ENCODE measurements at regions not wholly inside any gene's neighbourhood (a gene's known extent, or its start where the extent isn't known, plus 50 kb on each side); places are given as distances from the start of the nearest gene placed in this dataset.

DNA sequence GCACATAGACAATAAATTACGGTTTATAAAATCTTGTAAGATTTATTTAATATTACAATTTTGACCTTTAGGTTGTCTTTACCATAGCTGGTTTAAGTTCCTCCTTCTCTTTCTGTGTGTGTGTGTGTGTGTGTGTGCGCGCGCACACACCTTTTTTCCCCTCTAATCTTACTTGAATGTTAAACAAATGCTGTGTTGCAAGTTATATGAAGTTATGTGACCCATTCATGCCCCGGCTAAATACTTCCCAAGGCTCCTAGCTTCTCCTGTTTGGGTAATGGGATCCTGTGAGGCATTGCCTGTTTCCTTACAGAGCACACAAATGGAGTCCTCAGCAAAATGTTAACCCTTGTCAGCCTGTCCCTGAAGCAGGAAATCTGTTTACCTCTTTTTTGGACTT, 125.6 kb upstream of the ZNF608 start:
- H3K4me1 ChIP-seq (replicated peaks in 1 of 2) = peaks cover 24 to 47% of the 10 kb centered on the region in 2 donors
- WGBS, 4 donors = 90 to 97% (median 95%) methylated on average over 5 of the region's 5 CpGs
- intact Hi-C loops (cut with DNase I) = no loop called here

GRCh38 chr5:124872615-124873014, 126.2 kb upstream of the ZNF608 start:
- WGBS, 4 donors = 67 to 80% (median 72%) methylated on average over 2 of the region's 2 CpGs
- intact Hi-C loops (cut with DNase I) = no loop called here
- peaks cover 24 to 42% of the 10 kb centered on the region in 2 donors for H3K4me1 ChIP-seq (replicated peaks in 1 of 2)

More for the DNA sequence above, 125.6 kb upstream of the ZNF608 start:
- no peak for DNase-seq
- H3K36me3 ChIP-seq (replicated peaks in 1 of 2) = no peaks in the 10 kb centered on the region
- H3K9me3 ChIP-seq (replicated peaks in 1 of 3) = no peaks in the 10 kb centered on the region
- TF ChIP-seq POLR2A (IDR thresholded peaks at IDR 0.05) = no peak
- TF ChIP-seq, protein P1, sequence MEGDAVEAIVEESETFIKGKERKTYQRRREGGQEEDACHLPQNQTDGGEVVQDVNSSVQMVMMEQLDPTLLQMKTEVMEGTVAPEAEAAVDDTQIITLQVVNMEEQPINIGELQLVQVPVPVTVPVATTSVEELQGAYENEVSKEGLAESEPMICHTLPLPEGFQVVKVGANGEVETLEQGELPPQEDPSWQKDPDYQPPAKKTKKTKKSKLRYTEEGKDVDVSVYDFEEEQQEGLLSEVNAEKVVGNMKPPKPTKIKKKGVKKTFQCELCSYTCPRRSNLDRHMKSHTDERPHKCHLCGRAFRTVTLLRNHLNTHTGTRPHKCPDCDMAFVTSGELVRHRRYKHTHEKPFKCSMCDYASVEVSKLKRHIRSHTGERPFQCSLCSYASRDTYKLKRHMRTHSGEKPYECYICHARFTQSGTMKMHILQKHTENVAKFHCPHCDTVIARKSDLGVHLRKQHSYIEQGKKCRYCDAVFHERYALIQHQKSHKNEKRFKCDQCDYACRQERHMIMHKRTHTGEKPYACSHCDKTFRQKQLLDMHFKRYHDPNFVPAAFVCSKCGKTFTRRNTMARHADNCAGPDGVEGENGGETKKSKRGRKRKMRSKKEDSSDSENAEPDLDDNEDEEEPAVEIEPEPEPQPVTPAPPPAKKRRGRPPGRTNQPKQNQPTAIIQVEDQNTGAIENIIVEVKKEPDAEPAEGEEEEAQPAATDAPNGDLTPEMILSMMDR (IDR thresholded peaks at IDR 0.05) = no peak
- no peak overlapping the region for H3K27ac ChIP-seq
- no peak overlapping the region for H3K4me3 ChIP-seq
- H3K27me3 ChIP-seq = no peaks in the 10 kb centered on the region

GRCh38 chr5:124873188-124873587, 126.7 kb upstream of the ZNF608 start:
- Histone ChIP-seq H3K4me1 (replicated peaks in 1 of 2) (peaks cover 24 to 38% of the 10 kb centered on the region in 2 donors), H3K27ac (no peak overlapping the region), H3K36me3 (replicated peaks in 1 of 2) (no peaks in the 10 kb centered on the region), H3K27me3 (no peaks in the 10 kb centered on the region), H3K9me3 (replicated peaks in 1 of 3) (no peaks in the 10 kb centered on the region), H3K4me3 (no peak overlapping the region)
- TF ChIP-seq, protein P1 (IDR thresholded peaks at IDR 0.05) = no peak
- intact Hi-C loops (cut with DNase I) = no loop called here
- DNase-seq = no peak

More at GRCh38 chr5:124872615-124873014, 126.2 kb upstream of the ZNF608 start:
- Histone ChIP-seq H3K27ac (no peak overlapping the region), H3K36me3 (replicated peaks in 1 of 2) (no peaks in the 10 kb centered on the region), H3K4me3 (no peak overlapping the region), H3K27me3 (no peaks in the 10 kb centered on the region), H3K9me3 (replicated peaks in 1 of 3) (no peaks in the 10 kb centered on the region)
- TF ChIP-seq, protein P1 (IDR thresholded peaks at IDR 0.05) = no peak
- no peak for TF ChIP-seq POLR2A (IDR thresholded peaks at IDR 0.05)
- DNase-seq = no peak

DNA sequence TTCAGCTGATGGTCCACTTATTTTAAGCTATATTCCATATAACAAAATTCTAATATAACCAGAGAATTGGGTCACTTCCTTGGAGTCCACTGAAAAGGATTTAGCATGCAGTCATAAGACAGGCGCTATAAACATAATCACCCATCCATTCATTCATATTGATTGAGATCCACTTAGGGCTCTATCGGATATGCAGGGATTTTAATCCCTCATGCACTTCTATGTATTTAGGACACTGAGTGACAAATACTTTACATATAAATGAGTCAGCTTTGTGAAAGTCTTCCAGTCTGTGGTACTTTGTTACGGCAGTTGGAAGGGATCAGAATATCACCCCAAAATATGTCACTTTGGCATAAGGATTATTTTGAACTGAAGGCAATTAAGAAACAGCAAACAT, 127.3 kb upstream of the ZNF608 start:
- Histone ChIP-seq H3K4me3 (no peak overlapping the region), H3K36me3 (replicated peaks in 1 of 2) (no peaks in the 10 kb centered on the region), H3K27ac (no peak overlapping the region), H3K27me3 (no peaks in the 10 kb centered on the region), H3K9me3 (replicated peaks in 1 of 3) (no peaks in the 10 kb centered on the region), H3K4me1 (replicated peaks in 1 of 2) (peaks cover 20 to 32% of the 10 kb centered on the region in 2 donors)
- TF ChIP-seq, protein P1 (IDR thresholded peaks at IDR 0.05) = no peak
- TF ChIP-seq POLR2A (IDR thresholded peaks at IDR 0.05) = no peak
- 95 to 98% (median 96%) methylated on average over 3 of the region's 3 CpGs for WGBS, 4 donors
- DNase-seq = no peak
- intact Hi-C loops (cut with DNase I) = no loop called here
